MM.1S (cell line): ENCODE measurements at regions not wholly inside any gene's neighbourhood (a gene's known extent, or its start where the extent isn't known, plus 50 kb on each side); places are given as distances from the start of the nearest gene placed in this dataset.

Experiments used
- CTCF ChIP-seq: fragments of 300-600 bp; sonication (generic); IDR thresholded peaks from 2 replicates; pipeline ENCODE4 v1.5.1; 2016; ENCODE audit warnings: antibody characterized with exemption, low read length, mixed read lengths
- EZH2phosphoT487 ChIP-seq: fragments of 300-600 bp; sonication (generic); IDR thresholded peaks from 2 replicates; pipeline ENCODE4 v1.6.1; 2018; ENCODE audit warnings: antibody characterized with exemption, low read length

GRCh38 chr1:193479187-193479586 is 292.8 kb upstream of the B3GALT2 start:
- TF ChIP-seq EZH2phosphoT487 = no peak
- TF ChIP-seq CTCF = no peak
